GM19025 (cell line): ENCODE measurements at regions not wholly inside any gene's neighbourhood (a gene's known extent, or its start where the extent isn't known, plus 50 kb on each side); places are given as distances from the start of the nearest gene placed in this dataset.

Experiments
- ATAC-seq: cut with Tn5 transposase; IDR thresholded peaks from one replicate; pipeline ENCODE4 v1.9.1; 2021; ENCODE audit warnings: mild to moderate bottlenecking, low read depth, moderate library complexity; ENCODE audit not compliant: unreplicated experiment

GRCh38 chr2:2935445-2936149, 442.0 kb downstream of the EIPR1 start:
- no peak for ATAC-seq

- ATAC-seq: no peak
Measured at GRCh38 chr2:2933426-2933825, 444.2 kb downstream of the EIPR1 start.

- ATAC-seq: no peak
Measured at GRCh38 chr2:2932692-2933305, 444.8 kb downstream of the EIPR1 start.

DNA sequence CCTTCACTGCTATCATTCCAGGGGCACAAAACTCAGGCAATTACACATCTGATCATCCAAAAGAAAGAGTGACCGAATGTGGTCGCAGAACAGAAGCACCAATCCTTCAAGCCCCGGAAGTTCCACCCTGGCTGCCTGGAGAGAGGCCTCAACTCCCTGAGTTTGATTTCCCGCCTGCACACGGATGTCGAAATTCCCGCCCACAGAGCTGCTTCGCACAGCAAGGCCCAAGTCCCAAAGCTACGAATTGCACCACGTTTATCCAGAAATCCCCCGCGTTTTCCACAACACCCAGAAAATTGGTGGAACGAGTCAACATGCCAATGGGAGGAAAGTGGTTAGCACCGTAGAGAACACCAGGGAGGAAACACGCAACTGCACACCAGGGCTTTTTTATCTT, 445.4 kb downstream of the EIPR1 start:
- no peak for ATAC-seq

GRCh38 chr2:2931318-2932075, 446.1 kb downstream of the EIPR1 start:
- ATAC-seq: no peak

GRCh38 chr2:2930841-2931240, 446.8 kb downstream of the EIPR1 start:
- no peak for ATAC-seq

DNA sequence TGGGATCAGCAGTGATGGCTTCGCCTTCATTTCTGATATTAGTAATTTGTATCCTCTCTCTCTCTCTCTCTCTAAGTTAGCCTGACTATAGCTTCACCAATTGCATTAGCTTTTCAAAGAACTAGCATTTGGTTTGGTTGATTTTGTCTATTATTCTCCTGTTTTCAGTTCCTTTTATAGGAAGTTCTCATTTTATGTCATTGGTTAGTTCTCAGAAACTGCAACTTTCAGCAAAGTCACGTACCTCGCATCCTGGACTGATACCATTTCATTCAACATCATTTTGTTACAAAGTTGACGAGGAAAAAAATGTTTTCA, 450.8 kb downstream of the EIPR1 start:
- peak; percentile 43 for ATAC-seq

DNA sequence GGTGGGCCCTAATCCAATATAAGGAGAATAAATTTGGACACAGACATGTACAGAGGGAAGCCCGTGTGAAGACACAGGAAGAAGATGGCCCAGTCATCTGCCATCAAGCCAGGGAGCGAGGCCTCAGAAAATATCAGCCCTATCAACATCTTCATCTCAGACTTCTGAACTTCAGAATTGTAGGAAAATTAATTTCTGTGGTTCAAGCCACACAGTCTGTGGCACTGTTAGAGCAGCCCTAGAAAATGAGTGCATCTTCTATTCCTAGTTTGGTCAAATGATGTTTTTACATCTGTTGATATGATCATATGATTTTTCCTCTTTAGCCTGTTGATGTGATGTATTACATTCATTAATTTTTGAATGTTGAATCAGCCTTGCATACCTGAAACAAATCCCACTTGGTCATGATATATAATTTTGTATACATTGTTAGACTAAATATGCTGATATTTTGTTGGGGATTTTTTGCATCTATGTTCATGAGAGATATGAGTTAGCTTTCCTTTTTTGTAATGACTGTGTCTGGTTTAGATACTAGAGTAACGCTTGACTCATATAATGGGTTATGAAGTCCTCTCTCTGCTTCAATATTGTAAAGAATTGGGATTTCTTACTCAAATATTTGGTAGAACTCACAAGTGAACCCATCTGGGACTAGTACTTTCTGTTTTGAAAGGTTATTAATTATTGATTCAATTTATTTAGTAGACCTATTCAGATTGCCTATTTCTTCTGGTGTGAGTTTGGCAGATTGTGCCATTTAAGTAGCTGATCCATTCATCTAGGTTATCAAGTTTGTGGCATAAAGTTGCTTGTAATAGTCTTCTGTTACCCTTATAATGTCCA, 451.4 kb downstream of the EIPR1 start:
- peak; percentile 67 for ATAC-seq

DNA sequence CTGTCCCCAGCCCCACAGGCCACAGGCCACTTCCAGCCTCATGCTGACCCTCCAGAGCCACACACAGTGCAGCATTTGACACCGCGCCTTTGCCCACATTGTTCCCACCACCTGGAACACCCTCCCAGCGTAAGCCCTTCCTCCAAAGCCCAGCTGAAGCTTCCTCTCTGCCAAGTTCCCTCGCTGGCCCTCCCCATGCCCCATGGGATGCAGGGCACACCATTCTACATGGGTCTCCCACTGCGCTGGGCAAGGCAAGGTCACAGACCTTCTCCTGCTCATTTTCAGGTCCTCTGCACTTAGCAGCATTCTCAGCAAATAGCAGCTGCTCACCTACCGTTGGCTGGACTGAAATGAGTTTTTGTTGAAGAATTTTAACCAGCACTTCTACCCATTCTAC, 455.5 kb downstream of the EIPR1 start:
- ATAC-seq: no peak

GRCh38 chr2:2921011-2921720, 456.5 kb downstream of the EIPR1 start:
- no peak for ATAC-seq

GRCh38 chr2:2919574-2920365, 457.8 kb downstream of the EIPR1 start:
- ATAC-seq: no peak

GRCh38 chr2:2919026-2919425, 458.6 kb downstream of the EIPR1 start:
- ATAC-seq: no peak

GRCh38 chr2:2916621-2917020, 461.0 kb downstream of the EIPR1 start:
- no peak for ATAC-seq

- ATAC-seq: no peak
Measured at GRCh38 chr2:2914252-2914651, 463.4 kb downstream of the EIPR1 start.

DNA sequence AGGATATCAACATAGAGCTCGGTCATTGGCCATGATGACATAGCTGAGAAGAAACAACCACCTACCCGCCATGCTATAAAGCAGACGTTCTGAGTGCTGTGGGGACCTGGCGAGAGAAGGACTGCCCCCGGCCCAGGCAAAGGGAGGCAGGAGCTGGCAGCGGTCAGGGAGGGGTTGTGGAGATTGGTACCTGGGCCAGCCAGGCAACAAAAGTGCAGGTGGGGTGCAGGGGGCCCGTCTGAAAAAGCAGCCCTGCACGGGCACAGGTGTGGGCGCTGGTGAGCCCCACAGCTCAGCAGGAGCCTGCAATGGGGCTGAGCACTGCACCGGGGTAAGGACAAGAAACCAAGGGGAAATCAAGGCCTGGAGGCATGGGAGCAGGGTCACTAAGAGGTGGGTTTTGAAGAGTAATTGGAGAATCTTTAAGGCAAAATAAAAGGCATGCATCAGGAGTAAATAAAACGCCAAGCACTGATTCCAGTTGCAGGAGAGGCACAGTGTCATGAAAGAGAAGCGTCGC, 464.0 kb downstream of the EIPR1 start:
- no peak for ATAC-seq

DNA sequence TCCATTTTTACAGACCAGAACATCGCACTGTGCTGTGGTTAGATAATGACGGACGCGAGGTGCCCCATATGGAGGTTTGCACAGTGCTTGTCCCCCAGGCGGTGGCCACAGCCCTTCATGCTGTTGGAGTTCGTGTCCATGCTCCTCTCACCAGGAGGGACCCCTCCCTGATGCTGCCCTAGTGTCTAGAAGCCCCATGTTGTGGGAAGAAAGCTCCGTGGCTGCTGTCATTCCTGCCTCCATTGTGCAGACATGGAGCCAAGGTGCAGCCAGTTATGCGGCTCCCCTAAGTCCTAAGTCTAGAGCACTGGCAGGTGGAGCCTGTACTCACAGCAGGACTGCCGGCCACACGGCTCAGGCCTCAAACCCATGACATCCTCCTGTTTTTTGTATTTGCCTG, 464.9 kb downstream of the EIPR1 start:
- no peak for ATAC-seq

DNA sequence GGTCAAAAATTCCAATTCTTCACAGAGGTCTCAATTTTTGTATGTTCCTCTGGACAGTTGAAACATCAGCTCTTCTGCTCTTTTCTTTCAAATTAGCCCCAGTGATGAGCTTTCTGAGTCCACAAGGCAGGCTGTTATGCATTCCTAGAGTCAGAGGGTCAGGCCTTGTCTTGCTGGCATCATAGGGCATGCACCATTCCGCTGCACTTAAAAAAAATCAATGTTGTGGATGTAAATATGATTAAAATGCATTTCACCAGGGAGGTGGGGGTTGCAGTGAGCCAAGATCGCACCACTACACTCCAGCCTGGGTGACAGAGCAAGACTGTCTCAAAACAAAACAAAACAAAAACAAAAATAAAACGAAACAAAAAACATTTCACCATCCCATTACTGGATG, 465.3 kb downstream of the EIPR1 start:
- ATAC-seq: no peak

DNA sequence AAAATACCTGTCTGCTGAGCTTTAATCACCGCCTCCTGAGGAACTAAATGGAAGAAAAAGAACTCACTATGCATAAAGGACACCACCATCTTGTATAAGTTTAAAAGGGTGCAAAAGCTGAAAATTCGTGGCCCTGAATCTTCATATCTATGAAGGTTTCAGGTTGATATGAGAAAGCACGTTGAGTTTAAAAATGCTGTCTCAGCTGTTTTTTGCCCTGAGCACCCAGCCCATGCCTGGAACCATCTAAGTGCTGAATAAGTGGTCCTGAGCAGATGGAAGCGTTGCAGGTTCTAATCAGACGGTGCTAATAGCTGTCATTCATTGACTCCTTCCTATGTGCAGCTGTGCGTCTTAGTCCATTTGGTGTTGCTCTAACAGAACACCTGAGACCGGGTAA, 467.4 kb downstream of the EIPR1 start:
- no peak for ATAC-seq
